ENCODE measurements at regions not wholly inside any gene's neighbourhood (a gene's known extent, or its start where the extent isn't known, plus 50 kb on each side); places are given as distances from the start of the nearest gene placed in this dataset.

GRCh38 chr3:40810813-40811212, 286.1 kb downstream of the ZNF621 start:
- TF ChIP-seq EZH2phosphoT487 (IDR thresholded peaks at IDR 0.05; ENCODE audit: borderline replicate concordance, low read depth, low read length) (no peak), CTCF (conservative IDR thresholded peaks at IDR 0.05; ENCODE audit: low read length) (no peak)
- H3K4me2 ChIP-seq (ENCODE audit: low read length) = no peak overlapping the region
- ChIA-PET POLR2A (no interaction called here), CTCF (ENCODE audit: unreplicated experiment) (no interaction called here)
- no peaks in the 10 kb centered on the region for H3K79me2 ChIP-seq (ENCODE audit: insufficient read depth, low read depth, low read length)
- no peaks in the 10 kb centered on the region for H3K36me3 ChIP-seq (ENCODE audit: insufficient read depth, low read length)
- no peaks in the 10 kb centered on the region for H4K20me1 ChIP-seq (ENCODE audit: insufficient read depth, low read length)
- intact Hi-C loops (cut with micrococcal nuclease; ENCODE audit: unreplicated experiment) = no loop called here
- no peak overlapping the region for H3K27ac ChIP-seq (ENCODE audit: low read depth, low read length, poor library complexity, severe bottlenecking)
- BruUV-seq (replicated peaks) = no TSS peak
- no peak overlapping the region for H2AFZ ChIP-seq (ENCODE audit: low read length)
- no peaks in the 10 kb centered on the region for H3K4me1 ChIP-seq (ENCODE audit: insufficient read depth, low read length, poor library complexity, severe bottlenecking)
- H3K9me3 ChIP-seq (ENCODE audit: low read length) = peaks cover 5% of the 10 kb centered on the region; the same call in 1 of the 2 replicates
- no peak for DNase-seq (ENCODE audit: low spot score)
- no peak overlapping the region for H3K4me3 ChIP-seq (ENCODE audit: low read depth, low read length, poor library complexity, severe bottlenecking)
- H3K9me2 ChIP-seq (ENCODE audit: insufficient read depth, low read length) = no peaks in the 10 kb centered on the region

GRCh38 chr3:40817017-40817416, 292.3 kb downstream of the ZNF621 start:
- intact Hi-C loops (cut with micrococcal nuclease; ENCODE audit: unreplicated experiment) = no loop called here
- DNase-seq (ENCODE audit: low spot score) = no peak
- Histone ChIP-seq H3K9me2 (ENCODE audit: insufficient read depth, low read length) (no peaks in the 10 kb centered on the region), H3K27ac (ENCODE audit: low read depth, low read length, poor library complexity, severe bottlenecking) (no peak overlapping the region), H3K9me3 (ENCODE audit: low read length) (no peaks in the 10 kb centered on the region), H3K4me1 (ENCODE audit: insufficient read depth, low read length, poor library complexity, severe bottlenecking) (no peaks in the 10 kb centered on the region), H4K20me1 (ENCODE audit: insufficient read depth, low read length) (no peaks in the 10 kb centered on the region), H3K36me3 (ENCODE audit: insufficient read depth, low read length) (no peaks in the 10 kb centered on the region), H3K4me3 (ENCODE audit: low read depth, low read length, poor library complexity, severe bottlenecking) (no peak overlapping the region), H2AFZ (ENCODE audit: low read length) (no peak overlapping the region), H3K79me2 (ENCODE audit: insufficient read depth, low read depth, low read length) (no peaks in the 10 kb centered on the region), H3K4me2 (ENCODE audit: low read length) (no peak overlapping the region)
- TF ChIP-seq CTCF (conservative IDR thresholded peaks at IDR 0.05; ENCODE audit: low read length) (no peak), EZH2phosphoT487 (IDR thresholded peaks at IDR 0.05; ENCODE audit: borderline replicate concordance, low read depth, low read length) (no peak)
- CTCF ChIA-PET (ENCODE audit: unreplicated experiment) = no interaction called here
- no TSS peak for BruUV-seq (replicated peaks)
- POLR2A ChIA-PET = interaction anchor here (0.7 kb wide), 1 partner anchor 308 kb away, joined by 4 read pairs; no protein-coding TSS in a partner anchor

DNA sequence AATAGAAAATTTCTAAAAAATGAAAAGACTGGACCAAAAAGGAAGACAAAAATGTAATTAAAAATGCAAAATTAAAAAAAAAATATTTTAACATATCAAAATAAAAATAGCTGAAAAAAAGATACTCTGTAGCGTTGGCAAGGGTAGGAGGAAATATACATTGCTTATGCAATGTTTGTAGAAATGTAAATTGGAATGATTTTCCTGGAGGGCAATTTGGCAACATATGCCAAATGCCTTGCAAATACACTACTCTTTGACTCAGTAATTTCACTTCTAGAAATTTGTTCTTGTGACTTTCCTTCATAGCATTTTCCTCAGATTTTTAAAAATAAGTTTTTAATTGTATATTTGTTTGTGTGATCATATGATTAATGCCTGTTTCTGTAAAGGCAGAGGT, 296.6 kb downstream of the ZNF621 start:
- CTCF ChIA-PET (ENCODE audit: unreplicated experiment) = no interaction called here
- no TSS peak for BruUV-seq (replicated peaks)
- Histone ChIP-seq H3K79me2 (ENCODE audit: insufficient read depth, low read depth, low read length) (no peaks in the 10 kb centered on the region), H2AFZ (ENCODE audit: low read length) (no peak overlapping the region), H4K20me1 (ENCODE audit: insufficient read depth, low read length) (no peaks in the 10 kb centered on the region), H3K4me3 (ENCODE audit: low read depth, low read length, poor library complexity, severe bottlenecking) (no peak overlapping the region), H3K9me2 (ENCODE audit: insufficient read depth, low read length) (no peaks in the 10 kb centered on the region), H3K27ac (ENCODE audit: low read depth, low read length, poor library complexity, severe bottlenecking) (no peak overlapping the region), H3K9me3 (ENCODE audit: low read length) (no peaks in the 10 kb centered on the region), H3K4me2 (ENCODE audit: low read length) (no peak overlapping the region), H3K4me1 (ENCODE audit: insufficient read depth, low read length, poor library complexity, severe bottlenecking) (no peaks in the 10 kb centered on the region), H3K36me3 (ENCODE audit: insufficient read depth, low read length) (no peaks in the 10 kb centered on the region)
- DNase-seq (ENCODE audit: low spot score) = no peak
- TF ChIP-seq EZH2phosphoT487 (IDR thresholded peaks at IDR 0.05; ENCODE audit: borderline replicate concordance, low read depth, low read length) = no peak
- no peak for TF ChIP-seq CTCF (conservative IDR thresholded peaks at IDR 0.05; ENCODE audit: low read length)
- POLR2A ChIA-PET = no interaction called here
- intact Hi-C loops (cut with micrococcal nuclease; ENCODE audit: unreplicated experiment) = no loop called here

All from OCI-LY7 (cell line).